ENCODE measurements at regions not wholly inside any gene's neighbourhood (a gene's known extent, or its start where the extent isn't known, plus 50 kb on each side); places are given as distances from the start of the nearest gene placed in this dataset.

DNA sequence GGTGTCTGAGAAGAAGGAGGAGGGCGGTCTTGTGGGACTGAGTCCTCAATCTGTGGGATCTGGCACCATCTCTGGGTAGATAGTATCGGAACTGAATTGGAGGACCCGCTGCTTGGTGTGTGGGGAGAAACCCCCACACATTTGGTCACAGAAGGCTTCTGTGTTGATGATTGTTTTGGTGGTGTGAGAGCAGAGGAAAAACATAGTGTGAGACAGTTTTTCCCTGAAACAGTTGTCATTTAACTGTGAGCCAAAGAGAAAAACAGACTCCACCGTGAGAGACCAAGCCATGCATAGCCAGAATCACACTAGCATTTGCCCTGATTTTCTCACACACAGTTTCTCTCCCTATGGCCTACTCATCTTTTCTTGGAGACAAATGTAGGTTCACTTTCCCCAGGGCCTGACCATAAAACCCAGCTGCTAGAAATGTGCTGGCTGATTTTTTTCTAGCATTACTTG is 91.4 kb upstream of the FLRT2 start:
- TF ChIP-seq, protein P1, sequence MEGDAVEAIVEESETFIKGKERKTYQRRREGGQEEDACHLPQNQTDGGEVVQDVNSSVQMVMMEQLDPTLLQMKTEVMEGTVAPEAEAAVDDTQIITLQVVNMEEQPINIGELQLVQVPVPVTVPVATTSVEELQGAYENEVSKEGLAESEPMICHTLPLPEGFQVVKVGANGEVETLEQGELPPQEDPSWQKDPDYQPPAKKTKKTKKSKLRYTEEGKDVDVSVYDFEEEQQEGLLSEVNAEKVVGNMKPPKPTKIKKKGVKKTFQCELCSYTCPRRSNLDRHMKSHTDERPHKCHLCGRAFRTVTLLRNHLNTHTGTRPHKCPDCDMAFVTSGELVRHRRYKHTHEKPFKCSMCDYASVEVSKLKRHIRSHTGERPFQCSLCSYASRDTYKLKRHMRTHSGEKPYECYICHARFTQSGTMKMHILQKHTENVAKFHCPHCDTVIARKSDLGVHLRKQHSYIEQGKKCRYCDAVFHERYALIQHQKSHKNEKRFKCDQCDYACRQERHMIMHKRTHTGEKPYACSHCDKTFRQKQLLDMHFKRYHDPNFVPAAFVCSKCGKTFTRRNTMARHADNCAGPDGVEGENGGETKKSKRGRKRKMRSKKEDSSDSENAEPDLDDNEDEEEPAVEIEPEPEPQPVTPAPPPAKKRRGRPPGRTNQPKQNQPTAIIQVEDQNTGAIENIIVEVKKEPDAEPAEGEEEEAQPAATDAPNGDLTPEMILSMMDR (IDR thresholded peaks at IDR 0.05): no peak
- TF ChIP-seq POLR2A (IDR thresholded peaks at IDR 0.05): no peak
